HL-60 (cell line): ENCODE measurements at regions not wholly inside any gene's neighbourhood (a gene's known extent, or its start where the extent isn't known, plus 50 kb on each side); places are given as distances from the start of the nearest gene placed in this dataset.

Experiments
- GABPA ChIP-seq: IDR thresholded peaks from 2 replicates; pipeline ENCODE4 v1.6.1; 2012; ENCODE audit warnings: low read depth
- POLR2AphosphoS5 ChIP-seq: IDR thresholded peaks from 2 replicates; pipeline ENCODE4 v1.6.1; 2012; ENCODE audit warnings: low read depth
- TF ChIP-seq, protein P1 (sequence below): IDR thresholded peaks from one replicate; pipeline ENCODE4 v1.5.1; 2011; ENCODE audit warnings: low read length, control low read depth, inconsistent platforms; ENCODE audit not compliant: insufficient read depth
- TF ChIP-seq, protein P2 (sequence below): IDR thresholded peaks from 2 replicates; pipeline ENCODE4 v1.6.1; 2012; ENCODE audit warnings: low read depth; ENCODE audit not compliant: insufficient replicate concordance

- TF ChIP-seq GABPA, result no peak
- no peak for TF ChIP-seq POLR2AphosphoS5
- TF ChIP-seq, protein P1, sequence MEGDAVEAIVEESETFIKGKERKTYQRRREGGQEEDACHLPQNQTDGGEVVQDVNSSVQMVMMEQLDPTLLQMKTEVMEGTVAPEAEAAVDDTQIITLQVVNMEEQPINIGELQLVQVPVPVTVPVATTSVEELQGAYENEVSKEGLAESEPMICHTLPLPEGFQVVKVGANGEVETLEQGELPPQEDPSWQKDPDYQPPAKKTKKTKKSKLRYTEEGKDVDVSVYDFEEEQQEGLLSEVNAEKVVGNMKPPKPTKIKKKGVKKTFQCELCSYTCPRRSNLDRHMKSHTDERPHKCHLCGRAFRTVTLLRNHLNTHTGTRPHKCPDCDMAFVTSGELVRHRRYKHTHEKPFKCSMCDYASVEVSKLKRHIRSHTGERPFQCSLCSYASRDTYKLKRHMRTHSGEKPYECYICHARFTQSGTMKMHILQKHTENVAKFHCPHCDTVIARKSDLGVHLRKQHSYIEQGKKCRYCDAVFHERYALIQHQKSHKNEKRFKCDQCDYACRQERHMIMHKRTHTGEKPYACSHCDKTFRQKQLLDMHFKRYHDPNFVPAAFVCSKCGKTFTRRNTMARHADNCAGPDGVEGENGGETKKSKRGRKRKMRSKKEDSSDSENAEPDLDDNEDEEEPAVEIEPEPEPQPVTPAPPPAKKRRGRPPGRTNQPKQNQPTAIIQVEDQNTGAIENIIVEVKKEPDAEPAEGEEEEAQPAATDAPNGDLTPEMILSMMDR, result no peak
- TF ChIP-seq, protein P2, sequence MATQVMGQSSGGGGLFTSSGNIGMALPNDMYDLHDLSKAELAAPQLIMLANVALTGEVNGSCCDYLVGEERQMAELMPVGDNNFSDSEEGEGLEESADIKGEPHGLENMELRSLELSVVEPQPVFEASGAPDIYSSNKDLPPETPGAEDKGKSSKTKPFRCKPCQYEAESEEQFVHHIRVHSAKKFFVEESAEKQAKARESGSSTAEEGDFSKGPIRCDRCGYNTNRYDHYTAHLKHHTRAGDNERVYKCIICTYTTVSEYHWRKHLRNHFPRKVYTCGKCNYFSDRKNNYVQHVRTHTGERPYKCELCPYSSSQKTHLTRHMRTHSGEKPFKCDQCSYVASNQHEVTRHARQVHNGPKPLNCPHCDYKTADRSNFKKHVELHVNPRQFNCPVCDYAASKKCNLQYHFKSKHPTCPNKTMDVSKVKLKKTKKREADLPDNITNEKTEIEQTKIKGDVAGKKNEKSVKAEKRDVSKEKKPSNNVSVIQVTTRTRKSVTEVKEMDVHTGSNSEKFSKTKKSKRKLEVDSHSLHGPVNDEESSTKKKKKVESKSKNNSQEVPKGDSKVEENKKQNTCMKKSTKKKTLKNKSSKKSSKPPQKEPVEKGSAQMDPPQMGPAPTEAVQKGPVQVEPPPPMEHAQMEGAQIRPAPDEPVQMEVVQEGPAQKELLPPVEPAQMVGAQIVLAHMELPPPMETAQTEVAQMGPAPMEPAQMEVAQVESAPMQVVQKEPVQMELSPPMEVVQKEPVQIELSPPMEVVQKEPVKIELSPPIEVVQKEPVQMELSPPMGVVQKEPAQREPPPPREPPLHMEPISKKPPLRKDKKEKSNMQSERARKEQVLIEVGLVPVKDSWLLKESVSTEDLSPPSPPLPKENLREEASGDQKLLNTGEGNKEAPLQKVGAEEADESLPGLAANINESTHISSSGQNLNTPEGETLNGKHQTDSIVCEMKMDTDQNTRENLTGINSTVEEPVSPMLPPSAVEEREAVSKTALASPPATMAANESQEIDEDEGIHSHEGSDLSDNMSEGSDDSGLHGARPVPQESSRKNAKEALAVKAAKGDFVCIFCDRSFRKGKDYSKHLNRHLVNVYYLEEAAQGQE, result no peak
Observed at GRCh38 chr4:33996075-33996718, 2248.1 kb downstream of the ARAP2 start.
